ENCODE measurements at regions not wholly inside any gene's neighbourhood (a gene's known extent, or its start where the extent isn't known, plus 50 kb on each side); places are given as distances from the start of the nearest gene placed in this dataset.
A peak's percentile ranks its signal among the peaks of the same experiment; 100 is the strongest.
"Not testable (repeated sequence)": the region's sequence is repeated elsewhere in the genome, so short reads cannot be mapped to it uniquely, and the experiment has no call there.

DNA sequence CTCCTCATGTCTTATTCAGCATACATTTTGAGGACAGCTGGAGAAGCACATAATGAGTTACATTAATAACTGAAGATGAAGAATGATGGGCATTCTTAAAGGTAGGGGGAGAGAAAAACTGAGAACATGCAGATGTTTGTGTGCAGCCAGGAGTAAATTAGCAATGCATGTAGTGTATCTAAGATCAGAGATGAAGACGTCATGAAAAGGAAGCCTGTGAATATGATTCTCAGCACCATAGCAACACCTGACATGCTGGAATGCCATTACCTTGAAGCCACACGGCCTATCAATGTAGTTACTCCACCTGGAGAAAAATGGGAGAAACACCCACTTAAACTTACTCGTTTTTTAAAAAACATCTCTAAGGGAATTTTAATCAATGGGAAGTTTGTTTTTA, 607.1 kb downstream of the PTPRC start:
- no peak for ATAC-seq
- H3K36me3 Mint-ChIP-seq: no peaks in the 10 kb centered on the region
- DNase-seq (ENCODE audit: low spot score in 2 of 2): no peak
- H3K27ac Mint-ChIP-seq: no peak overlapping the region
- H3K9me3 Mint-ChIP-seq: no peaks in the 10 kb centered on the region

DNA sequence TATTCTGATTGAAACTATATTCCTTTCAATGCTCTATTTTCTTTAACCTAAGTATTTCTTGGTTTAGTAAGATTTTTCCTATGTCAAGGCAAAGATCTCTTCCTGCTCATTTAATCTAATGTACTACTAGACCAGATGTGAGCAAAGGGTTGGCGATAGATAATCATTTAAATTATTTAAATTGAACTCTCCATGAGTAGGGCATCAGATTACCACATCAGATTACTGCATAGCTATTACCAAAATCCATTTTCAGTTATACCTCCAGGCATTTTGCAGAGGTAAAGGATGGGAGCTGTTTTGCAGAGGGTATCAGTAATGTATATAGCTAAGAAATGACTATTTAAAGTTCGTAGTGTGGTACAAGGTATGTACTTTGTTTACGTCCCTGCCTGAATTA, 607.9 kb downstream of the PTPRC start:
- Mint-ChIP-seq H3K9me3 (no peaks in the 10 kb centered on the region), H3K27ac (no peak overlapping the region), H3K36me3 (no peaks in the 10 kb centered on the region)
- no peak for DNase-seq (ENCODE audit: low spot score in 2 of 2)
- ATAC-seq: no peak

DNA sequence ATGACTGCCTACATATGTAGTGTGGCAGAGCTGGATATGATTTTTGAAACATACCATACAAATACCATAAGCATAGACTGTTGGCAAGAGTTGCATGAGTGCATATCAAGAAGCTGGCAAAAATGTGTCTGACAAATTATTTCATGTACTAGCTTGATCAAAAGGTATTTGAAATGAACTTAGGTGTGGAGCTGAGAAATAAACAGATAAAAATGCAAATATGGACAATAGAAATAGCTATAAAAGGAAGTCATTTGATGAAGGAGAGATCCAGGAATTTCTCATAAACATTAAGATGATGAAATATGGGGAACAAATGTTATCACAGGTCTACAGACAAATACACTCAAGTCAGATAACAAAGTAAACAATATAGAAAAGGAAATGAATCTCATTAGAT, 609.1 kb downstream of the PTPRC start:
- no peak for ATAC-seq
- Mint-ChIP-seq H3K27ac (no peak overlapping the region), H3K9me3 (no peaks in the 10 kb centered on the region), H3K36me3 (no peaks in the 10 kb centered on the region)
- DNase-seq (ENCODE audit: low spot score in 2 of 2): no peak

DNA sequence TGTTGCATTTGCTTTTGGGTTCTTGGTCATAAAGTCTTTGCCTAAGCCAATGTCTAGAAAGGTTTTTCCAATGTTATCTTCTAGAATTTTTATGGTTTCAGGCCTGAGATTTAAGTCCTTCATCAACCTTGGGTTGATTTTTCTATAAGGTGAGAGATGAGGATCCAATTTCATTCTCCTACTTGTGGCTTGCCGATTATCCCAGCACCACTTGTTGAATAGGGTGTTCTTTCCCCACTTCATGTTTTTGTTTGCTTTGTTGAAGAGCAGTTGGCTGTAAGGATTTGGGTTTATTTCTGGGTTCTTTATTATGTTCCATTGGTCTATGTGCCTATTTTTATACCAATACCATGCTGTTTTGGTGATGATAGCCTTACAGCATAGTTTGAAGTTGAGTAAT, 615.2 kb downstream of the PTPRC start:
- H3K36me3 Mint-ChIP-seq: peaks cover 6 to 15% of the 10 kb centered on the region in 2 donors
- H3K27ac Mint-ChIP-seq; ATAC-seq; H3K9me3 Mint-ChIP-seq; DNase-seq (ENCODE audit: low spot score in 2 of 2): not testable (repeated sequence)

DNA sequence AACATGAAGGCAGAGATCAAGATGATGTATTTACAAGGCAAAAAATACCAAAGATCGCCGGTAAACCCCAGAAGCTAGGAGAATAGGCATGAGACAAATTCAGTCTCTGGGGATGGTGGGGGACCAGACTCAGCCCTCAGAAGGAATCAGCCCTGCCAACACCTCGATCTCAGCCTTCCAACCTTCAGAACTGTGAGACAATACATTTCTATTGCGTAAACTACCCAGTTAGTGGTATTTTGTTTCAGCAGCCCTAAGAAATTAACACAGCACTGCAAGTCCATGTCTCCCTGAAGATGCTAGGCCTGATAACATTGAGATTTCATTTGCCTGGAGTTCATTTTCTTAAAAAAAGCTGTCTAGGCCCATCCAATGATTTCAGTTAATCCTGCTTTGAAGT, 622.5 kb downstream of the PTPRC start:
- Mint-ChIP-seq H3K27ac (no peak overlapping the region), H3K36me3 (peaks cover 6 to 7% of the 10 kb centered on the region in 2 donors), H3K9me3 (peaks cover 4 to 7% of the 10 kb centered on the region in 2 donors)
- DNase-seq (ENCODE audit: low spot score in 2 of 2): no peak
- no peak for ATAC-seq

DNA sequence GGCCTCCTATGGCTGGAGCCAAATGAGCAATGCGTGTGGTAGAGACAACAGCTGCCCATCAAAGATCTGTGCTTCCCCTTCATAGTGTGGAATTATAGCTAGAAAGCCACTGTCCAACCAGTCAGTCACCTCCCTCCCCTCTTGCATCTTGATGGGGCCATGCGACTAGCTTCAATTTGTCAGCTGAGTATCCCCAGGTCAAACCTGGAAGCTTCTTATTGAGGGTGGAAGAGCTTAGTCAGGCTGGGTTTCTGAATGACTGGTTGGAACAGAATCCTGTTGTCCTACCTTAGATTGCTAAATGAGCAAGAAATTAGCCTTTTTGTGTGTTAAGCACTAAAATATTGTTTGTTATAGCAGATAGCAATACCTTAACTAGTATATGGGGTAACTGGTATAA, 625.4 kb downstream of the PTPRC start:
- Mint-ChIP-seq H3K36me3 (no peaks in the 10 kb centered on the region), H3K9me3 (peaks cover 0 to 4% of the 10 kb centered on the region in 2 donors), H3K27ac (no peak overlapping the region)
- ATAC-seq (peak; percentile 58 to 88), DNase-seq (ENCODE audit: low spot score in 2 of 2) (peak in 1 of 2 donors; percentile 7)

DNA sequence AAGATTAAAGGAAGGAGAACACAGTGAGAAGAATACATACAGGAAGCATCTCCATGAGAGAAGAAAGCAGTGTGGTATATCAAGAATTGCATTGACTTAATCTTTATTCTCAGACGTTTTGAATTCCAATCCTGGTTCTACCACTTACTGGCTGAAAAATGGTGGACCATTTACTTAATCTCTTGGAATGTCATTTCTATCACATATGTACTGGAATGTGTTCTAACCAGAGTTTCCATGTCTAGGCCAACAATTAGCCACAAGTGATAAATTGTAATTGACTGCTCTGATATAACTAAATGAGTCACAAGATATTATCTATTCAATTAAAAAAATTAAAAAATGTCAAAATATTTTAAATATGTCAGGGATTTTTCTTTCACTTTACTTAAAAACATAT, 626.1 kb downstream of the PTPRC start:
- DNase-seq (ENCODE audit: low spot score in 2 of 2) (no peak), ATAC-seq (no peak)
- Mint-ChIP-seq H3K36me3 (no peaks in the 10 kb centered on the region), H3K27ac (no peak overlapping the region), H3K9me3 (peaks cover 0 to 4% of the 10 kb centered on the region in 2 donors)

DNA sequence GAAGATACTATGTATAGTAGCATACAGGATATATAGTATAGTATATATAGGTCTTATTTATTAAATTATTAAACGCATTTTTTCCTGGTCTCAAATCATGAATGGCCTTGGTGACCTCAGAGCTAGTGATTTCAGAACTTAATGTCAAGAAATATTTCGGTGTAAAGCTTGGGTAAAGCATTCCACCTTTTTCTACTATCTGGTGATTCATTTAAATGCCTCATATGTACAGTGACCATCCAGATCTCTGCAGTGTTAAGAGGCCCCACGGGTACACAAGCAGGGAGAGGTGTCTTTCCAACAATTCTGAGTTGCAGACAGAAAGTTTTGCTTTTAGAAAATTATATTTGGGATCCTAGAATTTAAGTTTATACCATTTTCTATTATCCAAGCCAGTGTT, 626.5 kb downstream of the PTPRC start:
- ATAC-seq (no peak), DNase-seq (ENCODE audit: low spot score in 2 of 2) (no peak)
- Mint-ChIP-seq H3K36me3 (no peaks in the 10 kb centered on the region), H3K27ac (no peak overlapping the region), H3K9me3 (peaks cover 0 to 4% of the 10 kb centered on the region in 2 donors)

DNA sequence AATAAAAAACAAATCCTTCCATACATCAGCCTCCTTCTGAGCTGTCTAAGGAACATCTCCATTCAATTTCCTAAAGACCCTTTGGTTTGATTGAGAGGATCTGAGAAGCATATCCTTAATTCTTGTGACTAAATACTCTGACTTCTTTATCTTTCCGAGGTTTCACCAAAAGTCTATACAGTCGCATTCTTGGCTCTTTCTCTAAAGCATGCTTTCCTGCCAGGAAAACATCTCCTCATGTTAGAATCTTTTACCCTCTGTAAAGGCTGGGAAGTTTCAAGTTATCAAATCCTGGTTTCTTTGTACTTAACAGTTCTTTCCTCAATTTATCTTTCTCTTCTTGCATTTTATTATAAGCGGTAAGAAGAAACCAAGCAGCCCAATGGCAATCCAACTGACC, 630.4 kb downstream of the PTPRC start:
- DNase-seq (ENCODE audit: low spot score in 2 of 2) (no peak), ATAC-seq (no peak)
- no peaks in the 10 kb centered on the region for H3K9me3 Mint-ChIP-seq
- H3K36me3 Mint-ChIP-seq: no peaks in the 10 kb centered on the region
- no peak overlapping the region for H3K27ac Mint-ChIP-seq

DNA sequence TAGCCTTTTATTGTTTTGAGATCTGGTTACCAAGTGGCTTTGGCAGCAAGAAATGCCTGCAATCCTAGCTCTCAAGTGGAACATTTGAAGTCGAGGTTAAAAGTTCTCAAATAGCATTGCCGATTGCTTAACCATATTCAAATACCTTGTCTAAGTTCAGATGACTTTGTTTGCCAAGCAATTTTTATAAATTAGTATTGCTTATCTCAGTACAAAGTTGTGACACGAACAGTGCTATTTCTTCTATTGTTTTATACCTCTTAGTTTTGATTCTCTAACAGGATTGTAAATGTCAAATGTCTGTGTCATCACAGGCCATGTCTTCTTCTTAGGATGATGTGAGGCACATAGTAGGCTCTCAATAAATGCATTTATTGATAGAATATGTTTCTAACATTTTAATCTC, 633.3 kb downstream of the PTPRC start:
- Mint-ChIP-seq H3K9me3 (peaks cover 0 to 3% of the 10 kb centered on the region in 2 donors), H3K36me3 (no peaks in the 10 kb centered on the region), H3K27ac (no peak overlapping the region)
- DNase-seq (ENCODE audit: low spot score in 2 of 2) (no peak), ATAC-seq (no peak)

DNA sequence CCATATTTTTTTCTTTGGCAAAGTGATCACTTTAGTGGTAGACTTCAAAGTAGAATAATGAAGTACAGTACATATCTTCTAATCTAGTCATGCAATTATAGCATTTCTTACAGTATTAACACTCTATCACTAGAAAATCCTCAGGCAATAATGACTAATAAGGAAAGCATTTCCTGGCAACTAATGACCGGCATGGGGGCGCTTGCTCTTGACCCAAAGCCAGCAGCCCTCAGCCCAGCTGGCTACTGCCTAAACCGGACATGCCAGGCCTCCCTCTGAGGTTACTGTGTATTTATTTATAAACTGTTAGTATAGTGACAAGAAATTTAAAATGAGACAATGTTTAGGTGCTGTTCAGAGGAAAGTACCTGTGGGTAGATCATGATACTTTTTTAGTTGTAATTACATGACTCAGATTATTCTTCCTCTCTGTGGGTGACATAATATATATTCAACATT, 633.8 kb downstream of the PTPRC start:
- Mint-ChIP-seq H3K27ac (no peak overlapping the region), H3K36me3 (no peaks in the 10 kb centered on the region), H3K9me3 (peaks cover 0 to 5% of the 10 kb centered on the region in 2 donors)
- DNase-seq (ENCODE audit: low spot score in 2 of 2) (no peak), ATAC-seq (peak in 1 of 2 donors; percentile 75)

DNA sequence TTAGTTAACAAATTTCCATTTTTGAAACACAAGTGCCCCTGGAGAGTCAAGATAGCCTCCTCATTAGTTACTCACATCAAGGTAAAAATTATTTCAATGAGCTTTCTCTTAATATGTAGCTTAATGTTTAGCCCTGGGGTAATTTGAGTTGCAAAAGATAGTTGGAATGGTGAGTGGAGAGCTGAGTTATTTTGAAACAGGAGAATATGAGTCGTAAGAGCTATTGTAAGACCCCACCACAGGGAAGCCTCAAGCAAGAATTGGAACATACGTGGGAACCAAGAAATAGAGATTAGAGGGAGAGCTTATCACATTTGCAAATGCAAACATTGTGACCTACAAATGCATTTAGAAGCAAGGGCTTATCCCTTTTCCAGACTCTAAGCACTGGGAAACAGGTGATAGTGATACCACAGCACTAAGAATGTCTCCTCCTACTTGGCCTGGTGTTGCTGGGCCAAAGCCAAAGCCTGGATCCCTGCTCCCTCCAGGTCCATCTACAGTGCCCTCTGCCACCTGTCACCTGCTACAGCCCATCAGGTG, 635.1 kb downstream of the PTPRC start:
- no peak for DNase-seq (ENCODE audit: low spot score in 2 of 2)
- ATAC-seq: peak; percentile 36 to 78
- Mint-ChIP-seq H3K9me3 (peaks cover 0 to 5% of the 10 kb centered on the region in 2 donors), H3K36me3 (no peaks in the 10 kb centered on the region), H3K27ac (no peak overlapping the region)

DNA sequence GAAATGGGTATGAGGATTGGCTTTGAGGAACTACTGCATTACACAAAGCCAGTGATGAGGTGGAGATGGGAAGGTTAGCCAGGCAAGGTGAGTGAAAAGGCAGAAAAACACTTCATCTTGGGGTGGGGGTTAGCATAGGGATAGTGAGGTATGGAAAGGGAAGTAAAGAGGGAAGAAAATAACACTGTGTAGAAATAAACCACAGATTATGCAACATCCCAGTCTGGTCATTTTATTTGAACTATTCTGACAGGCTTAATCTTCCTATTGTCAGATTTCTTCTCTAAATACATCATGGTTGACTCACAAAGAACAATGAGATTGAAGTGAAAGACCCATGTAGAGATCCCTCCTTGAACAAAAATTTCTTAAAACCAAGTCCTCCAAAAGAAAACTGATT, 640.2 kb downstream of the PTPRC start:
- Mint-ChIP-seq H3K9me3 (peaks cover 0 to 5% of the 10 kb centered on the region in 2 donors), H3K27ac (no peak overlapping the region), H3K36me3 (no peaks in the 10 kb centered on the region)
- ATAC-seq (no peak), DNase-seq (ENCODE audit: low spot score in 2 of 2) (no peak)

DNA sequence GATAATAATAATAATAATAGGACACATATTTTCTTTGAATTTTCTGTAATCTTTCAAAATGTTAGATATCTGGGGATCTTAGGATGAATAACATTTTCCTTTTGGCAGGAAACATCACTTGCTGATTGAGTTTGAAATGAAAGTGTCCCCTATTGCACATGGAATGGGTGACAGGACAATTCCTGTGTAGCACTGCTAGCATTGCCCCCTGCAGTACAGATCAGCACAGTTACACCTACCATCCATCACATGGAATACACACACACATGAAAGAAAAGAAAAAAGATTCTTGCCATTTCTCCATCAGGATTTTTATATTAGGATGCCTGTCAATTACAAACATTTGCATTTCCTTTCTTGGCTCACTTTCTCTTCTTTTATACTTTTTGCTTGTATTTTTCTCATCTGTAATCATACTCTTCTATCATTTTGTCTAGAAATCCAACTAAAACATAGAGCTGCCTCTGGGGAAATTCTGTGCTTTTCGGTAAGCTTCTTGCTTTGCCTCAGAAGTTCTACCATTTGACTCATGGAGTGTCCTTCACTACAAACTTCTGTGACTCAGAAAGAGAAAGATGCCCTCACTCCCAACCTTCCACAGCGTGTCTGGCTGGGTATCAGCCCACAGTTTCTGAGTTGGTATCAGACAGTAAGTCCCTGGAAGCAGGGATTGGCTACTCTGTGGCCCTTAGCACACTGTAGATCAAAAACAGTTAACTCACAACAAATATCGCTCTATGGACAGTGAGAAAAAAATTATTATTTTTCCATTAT, 641.2 kb downstream of the PTPRC start:
- peak in 1 of 2 donors; percentile 16 for DNase-seq (ENCODE audit: low spot score in 2 of 2)
- no peak overlapping the region for H3K27ac Mint-ChIP-seq
- ATAC-seq: peak; percentile 44 to 96
- H3K9me3 Mint-ChIP-seq: peaks cover 0 to 5% of the 10 kb centered on the region in 2 donors
- no peaks in the 10 kb centered on the region for H3K36me3 Mint-ChIP-seq

DNA sequence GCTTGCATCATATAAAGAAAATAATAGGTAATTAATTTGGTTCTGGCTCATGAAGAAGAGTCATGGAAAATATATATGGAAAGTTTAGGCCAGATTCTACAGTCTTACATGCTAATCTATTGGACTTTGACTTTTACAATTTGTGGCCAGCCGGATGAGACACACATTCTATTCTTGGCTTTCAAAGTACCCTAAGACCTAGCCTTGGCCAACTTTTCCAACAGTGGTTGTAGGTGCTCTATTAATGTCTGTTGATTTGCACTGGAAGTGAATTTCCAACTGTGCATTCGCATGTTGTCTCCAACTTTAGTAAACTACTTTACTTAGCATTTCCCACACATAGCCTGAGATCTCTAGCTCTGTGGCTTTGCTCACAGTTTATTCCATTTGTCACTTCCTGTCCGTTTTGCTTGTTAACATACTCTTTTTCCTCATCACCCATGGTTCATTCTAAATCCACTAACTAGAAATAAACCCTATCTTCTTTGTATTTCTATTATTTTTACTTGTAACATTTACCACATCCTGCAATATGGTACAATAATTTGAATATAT, 644.0 kb downstream of the PTPRC start:
- H3K36me3 Mint-ChIP-seq: no peaks in the 10 kb centered on the region
- H3K9me3 Mint-ChIP-seq: peaks cover 0 to 9% of the 10 kb centered on the region in 2 donors
- H3K27ac Mint-ChIP-seq: no peak overlapping the region
- ATAC-seq: no peak
- no peak for DNase-seq (ENCODE audit: low spot score in 2 of 2)

DNA sequence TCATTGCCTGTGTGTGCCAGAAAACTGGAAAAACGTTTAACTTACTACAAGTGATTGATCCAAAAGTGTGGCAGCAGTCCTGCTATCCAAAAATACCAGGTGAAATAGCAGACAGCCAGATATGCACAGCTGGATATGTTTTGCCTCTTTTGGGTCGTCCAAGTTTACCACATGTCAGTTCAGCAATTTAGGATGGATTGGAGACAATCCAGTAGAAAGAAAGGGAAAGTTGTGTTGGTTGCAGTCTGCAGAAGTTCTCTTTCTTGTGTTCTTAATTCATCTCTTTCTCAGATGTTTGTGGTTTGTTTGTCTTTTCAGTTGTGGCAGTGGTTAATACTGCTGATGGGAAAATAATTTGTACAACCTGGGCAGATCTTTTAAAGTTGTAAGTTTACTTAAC, 645.0 kb downstream of the PTPRC start:
- H3K9me3 Mint-ChIP-seq: peaks cover 0 to 9% of the 10 kb centered on the region in 2 donors
- ATAC-seq (no peak), DNase-seq (ENCODE audit: low spot score in 2 of 2) (no peak)
- H3K36me3 Mint-ChIP-seq: no peaks in the 10 kb centered on the region
- H3K27ac Mint-ChIP-seq: no peak overlapping the region

DNA sequence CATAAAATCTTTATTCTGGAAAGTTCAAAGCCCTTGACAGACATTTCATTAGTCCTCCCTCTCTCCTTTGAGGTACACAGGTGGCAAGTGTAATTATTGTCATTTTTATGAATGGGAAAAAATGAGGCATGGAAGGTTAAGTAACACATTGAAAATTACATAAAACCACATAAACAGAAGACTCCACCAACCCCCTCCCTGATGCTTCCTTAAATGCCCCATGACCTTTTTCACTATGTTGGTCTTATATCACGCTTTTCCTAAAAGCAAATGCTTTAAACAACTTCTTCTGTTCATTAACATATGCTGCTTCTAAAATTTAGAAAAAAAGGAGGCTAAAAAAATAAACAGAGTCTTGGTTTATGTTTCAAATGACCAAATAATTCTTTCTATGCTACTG, 648.4 kb downstream of the PTPRC start:
- DNase-seq (ENCODE audit: low spot score in 2 of 2) (no peak), ATAC-seq (no peak)
- Mint-ChIP-seq H3K36me3 (no peaks in the 10 kb centered on the region), H3K27ac (no peak overlapping the region), H3K9me3 (peaks cover 0 to 9% of the 10 kb centered on the region in 2 donors)

DNA sequence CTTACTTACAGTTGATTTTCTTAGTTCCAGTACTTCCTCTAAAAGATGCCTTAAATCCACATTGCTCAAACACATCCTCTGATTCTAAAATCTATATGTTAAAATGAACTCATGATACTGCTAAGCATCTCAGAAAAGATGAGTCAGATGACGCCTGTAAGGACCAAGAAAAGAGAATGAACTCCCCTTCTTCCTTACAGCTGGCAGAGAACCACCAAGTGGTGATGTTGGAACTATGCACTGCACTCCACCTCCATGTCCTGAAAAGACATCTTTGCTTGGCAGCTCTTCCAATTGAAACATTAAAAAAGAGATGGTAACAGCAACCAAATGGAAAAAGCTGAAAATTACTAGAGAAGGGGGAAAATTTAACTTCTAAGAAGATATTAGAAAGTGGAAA, 648.8 kb downstream of the PTPRC start:
- Mint-ChIP-seq H3K9me3 (peaks cover 0 to 9% of the 10 kb centered on the region in 2 donors), H3K27ac (no peak overlapping the region), H3K36me3 (no peaks in the 10 kb centered on the region)
- DNase-seq (ENCODE audit: low spot score in 2 of 2) (no peak), ATAC-seq (peak in 1 of 2 donors; percentile 70)

Data from activated naive CD4-positive, alpha-beta T cell treated with anti-CD3 and anti-CD28 coated beads, Interleukin-2, amount 50 U/mL, for 72 hours (primary cell).